Loucy (cell line): ENCODE measurements at regions not wholly inside any gene's neighbourhood (a gene's known extent, or its start where the extent isn't known, plus 50 kb on each side); places are given as distances from the start of the nearest gene placed in this dataset.

Source experiments
- H2AFZ ChIP-seq: fragments of 200-600 bp; sonication (generic); 2 replicates; pipeline ENCODE4 v1.6.0; 2016; ENCODE audit warnings: antibody characterized with exemption, mild to moderate bottlenecking, low read length, moderate library complexity
- H3F3A ChIP-seq: fragments of 200-600 bp; 2 replicates; pipeline ENCODE4 v1.6.0; 2016; ENCODE audit warnings: antibody characterized with exemption, low read depth, mild to moderate bottlenecking
- H3K27me3 ChIP-seq: fragments of 200-600 bp; sonication (generic); 2 replicates; pipeline ENCODE4 v1.6.1; 2014; ENCODE audit warnings: low read length, mild to moderate bottlenecking; ENCODE audit not compliant: insufficient read depth, poor library complexity, severe bottlenecking
- H3K36me3 ChIP-seq: fragments of 200-600 bp; sonication (generic); 2 replicates; pipeline ENCODE4 v1.6.1; 2016; ENCODE audit warnings: low read length; ENCODE audit not compliant: insufficient read depth
- H3K4me1 ChIP-seq: fragments of 200-600 bp; sonication (generic); 2 replicates; pipeline ENCODE4 v1.5.1; 2014; ENCODE audit warnings: low read length, mild to moderate bottlenecking; ENCODE audit not compliant: insufficient read depth, poor library complexity, severe bottlenecking
- H3K4me2 ChIP-seq: fragments of 200-600 bp; sonication (generic); 2 replicates; pipeline ENCODE4 v1.6.0; 2014; ENCODE audit warnings: antibody characterized with exemption, low read length, low read depth, mild to moderate bottlenecking; ENCODE audit not compliant: poor library complexity, severe bottlenecking
- H3K4me3 ChIP-seq: fragments of 200-600 bp; sonication (generic); 2 replicates; pipeline ENCODE4 v1.5.1; 2014; ENCODE audit warnings: low read length, mild to moderate bottlenecking, mixed read lengths; ENCODE audit not compliant: poor library complexity, severe bottlenecking
- H3K79me2 ChIP-seq: fragments of 200-600 bp; sonication (generic); 2 replicates; pipeline ENCODE4 v1.6.1; 2014; ENCODE audit warnings: low read length; ENCODE audit not compliant: insufficient read depth
- H3K9ac ChIP-seq: fragments of 200-600 bp; sonication (generic); 2 replicates; pipeline ENCODE4 v1.6.0; 2014; ENCODE audit warnings: mild to moderate bottlenecking, low read depth, low read length, moderate library complexity; ENCODE audit not compliant: poor library complexity, severe bottlenecking
- H3K9me2 ChIP-seq: fragments of 200-600 bp; sonication (generic); replicated peaks from 2 replicates; pipeline ENCODE4 v1.6.1; 2016; ENCODE audit warnings: low read depth, low read length, mixed read lengths
- H3K9me3 ChIP-seq: fragments of 200-600 bp; sonication (generic); 2 replicates; pipeline ENCODE4 v1.6.1; 2014; ENCODE audit warnings: mild to moderate bottlenecking, antibody characterized with exemption, low read length, low read depth; ENCODE audit not compliant: insufficient read depth
- H4K20me1 ChIP-seq: fragments of 200-600 bp; sonication (generic); 2 replicates; pipeline ENCODE4 v1.6.0; 2014; ENCODE audit warnings: antibody characterized with exemption, low read length, mild to moderate bottlenecking; ENCODE audit not compliant: insufficient read depth, poor library complexity, severe bottlenecking
- CTCF ChIP-seq: fragments of 200-600 bp; sonication (generic); conservative IDR thresholded peaks from 2 replicates; pipeline ENCODE4 v1.5.1; 2014; ENCODE audit warnings: mild to moderate bottlenecking, antibody characterized with exemption, low read length
- EZH2phosphoT487 ChIP-seq: fragments of 200-600 bp; IDR thresholded peaks from 2 replicates; pipeline ENCODE4 v1.6.1; 2018; ENCODE audit warnings: antibody characterized with exemption, mild to moderate bottlenecking, moderate library complexity, borderline replicate concordance

DNA sequence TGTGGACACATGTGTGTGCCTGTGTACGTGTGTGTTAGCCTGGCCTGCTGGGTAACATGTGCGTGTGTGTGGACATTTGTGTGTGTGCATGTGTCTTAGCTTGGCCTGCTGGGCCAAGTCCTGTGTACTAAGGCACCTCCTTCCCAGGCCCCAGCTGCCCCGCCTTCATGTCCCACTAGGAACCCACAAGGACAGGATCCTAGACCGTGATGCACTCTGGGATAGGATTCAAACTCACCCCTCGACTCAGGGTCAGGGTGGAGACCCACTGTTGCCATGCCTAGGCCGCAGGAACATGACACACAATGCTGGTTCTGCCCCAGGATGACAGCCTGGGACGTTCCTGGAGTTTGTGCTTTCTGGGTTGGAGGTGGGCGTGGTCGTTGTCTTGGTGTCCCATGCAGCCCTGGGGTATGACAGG, 89.9 kb upstream of the TMPRSS2 start:
- no peak overlapping the region for H3K4me2 ChIP-seq
- H3K27me3 ChIP-seq, result no peaks in the 10 kb centered on the region
- no peaks in the 10 kb centered on the region for H3F3A ChIP-seq
- no peaks in the 10 kb centered on the region for H3K36me3 ChIP-seq
- TF ChIP-seq EZH2phosphoT487, result no peak
- no peak for TF ChIP-seq CTCF
- peaks cover 13% of the 10 kb centered on the region for H3K4me1 ChIP-seq
- H3K9me3 ChIP-seq, result no peaks in the 10 kb centered on the region
- H4K20me1 ChIP-seq, result no peaks in the 10 kb centered on the region
- H3K9ac ChIP-seq, result no peak overlapping the region
- no peak overlapping the region for H2AFZ ChIP-seq
- H3K4me3 ChIP-seq, result no peak overlapping the region
- no peaks in the 10 kb centered on the region for H3K79me2 ChIP-seq
- no peaks in the 10 kb centered on the region for H3K9me2 ChIP-seq

GRCh38 chr21:41597227-41597626, 89.3 kb upstream of the TMPRSS2 start:
- no peaks in the 10 kb centered on the region for H4K20me1 ChIP-seq
- H3K4me1 ChIP-seq, result peaks cover 13% of the 10 kb centered on the region
- no peaks in the 10 kb centered on the region for H3K27me3 ChIP-seq
- no peaks in the 10 kb centered on the region for H3F3A ChIP-seq
- no peaks in the 10 kb centered on the region for H3K9me3 ChIP-seq
- H3K9ac ChIP-seq, result no peak overlapping the region
- H3K9me2 ChIP-seq, result no peaks in the 10 kb centered on the region
- TF ChIP-seq CTCF (no peak), EZH2phosphoT487 (no peak)
- no peak overlapping the region for H2AFZ ChIP-seq
- H3K79me2 ChIP-seq, result no peaks in the 10 kb centered on the region
- H3K36me3 ChIP-seq, result no peaks in the 10 kb centered on the region
- H3K4me3 ChIP-seq, result no peak overlapping the region
- no peak overlapping the region for H3K4me2 ChIP-seq

GRCh38 chr21:41596241-41596925, 88.4 kb upstream of the TMPRSS2 start:
- Histone ChIP-seq H3F3A (no peaks in the 10 kb centered on the region), H3K27me3 (no peaks in the 10 kb centered on the region), H4K20me1 (no peaks in the 10 kb centered on the region), H3K4me1 (peaks cover 5% of the 10 kb centered on the region), H3K79me2 (no peaks in the 10 kb centered on the region), H2AFZ (no peak overlapping the region), H3K9me2 (no peaks in the 10 kb centered on the region), H3K9me3 (no peaks in the 10 kb centered on the region), H3K36me3 (no peaks in the 10 kb centered on the region), H3K9ac (no peak overlapping the region), H3K4me2 (no peak overlapping the region), H3K4me3 (no peak overlapping the region)
- no peak for TF ChIP-seq EZH2phosphoT487
- TF ChIP-seq CTCF, result no peak
